OCI-LY1 (cell line): ENCODE measurements at regions not wholly inside any gene's neighbourhood (a gene's known extent, or its start where the extent isn't known, plus 50 kb on each side); places are given as distances from the start of the nearest gene placed in this dataset.
"Not testable (repeated sequence)": the region's sequence is repeated elsewhere in the genome, so short reads cannot be mapped to it uniquely, and the experiment has no call there.

Experiments
- CTCF ChIP-seq: fragments of 200-600 bp; sonication (generic), shearing (Covaris generic); IDR thresholded peaks from 2 replicates; pipeline ENCODE4 v1.5.1; 2017; ENCODE audit warnings: mild to moderate bottlenecking, antibody characterized with exemption, low read length, moderate library complexity, mixed read lengths
- EZH2 ChIP-seq: fragments of 200-600 bp; sonication (generic), shearing (Covaris generic); IDR thresholded peaks from 2 replicates; pipeline ENCODE4 v1.8.0; 2017; ENCODE audit warnings: borderline replicate concordance, mixed run types, mild to moderate bottlenecking, antibody characterized with exemption, low read length, moderate library complexity, mixed read lengths

GRCh38 chr17:20689170-20689749, 109.7 kb downstream of the CDRT15L2 start:
- not testable (repeated sequence) for TF ChIP-seq CTCF, EZH2
